ENCODE measurements at regions not wholly inside any gene's neighbourhood (a gene's known extent, or its start where the extent isn't known, plus 50 kb on each side); places are given as distances from the start of the nearest gene placed in this dataset.
A peak's percentile ranks its signal among the peaks of the same experiment; 100 is the strongest.
"Not testable (repeated sequence)": the region's sequence is repeated elsewhere in the genome, so short reads cannot be mapped to it uniquely, and the experiment has no call there.

DNA sequence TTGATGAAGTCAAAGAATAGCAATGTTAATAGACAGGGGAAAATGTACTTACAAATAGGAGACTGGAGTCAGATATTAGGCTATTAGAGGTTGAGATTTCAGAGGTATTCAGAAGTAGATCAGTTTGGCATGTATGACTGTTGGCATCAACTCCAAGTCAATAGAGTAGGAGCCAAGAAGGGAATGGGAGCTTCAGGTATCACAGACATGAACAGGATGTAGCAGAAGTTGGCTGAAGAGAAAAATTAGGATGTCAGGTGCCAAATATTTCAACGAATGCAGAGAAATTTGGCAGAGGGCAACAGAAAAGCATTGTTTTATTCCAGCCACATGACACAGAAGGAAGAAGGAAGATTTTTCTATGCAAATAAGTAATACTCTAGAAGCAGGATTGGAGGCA lies 69.7 kb downstream of the GLYATL1 start:
- DNase-seq = no peak

- no peak for DNase-seq
These were observed 70.4 kb downstream of the GLYATL1 start for GRCh38 chr11:59009661-59010060.

DNA sequence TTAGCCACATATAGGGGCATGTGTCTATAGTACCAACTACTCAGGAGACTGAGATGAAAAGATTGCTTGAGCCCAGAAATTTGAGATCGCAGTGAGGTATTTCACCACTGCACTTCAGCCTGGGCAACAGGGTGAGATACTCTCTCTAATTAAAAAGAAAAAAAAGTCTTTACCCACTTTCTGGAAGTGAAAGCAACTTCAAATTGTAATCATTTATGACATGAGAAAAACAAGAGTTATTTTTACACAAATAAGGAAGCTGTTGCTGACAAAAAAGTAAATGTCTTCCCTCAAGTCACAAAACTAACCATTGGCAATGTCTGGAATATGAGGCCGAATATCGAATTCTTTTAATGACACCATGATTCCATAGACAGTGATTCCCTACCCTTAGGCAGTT lies 71.4 kb downstream of the GLYATL1 start:
- no peak for DNase-seq

DNA sequence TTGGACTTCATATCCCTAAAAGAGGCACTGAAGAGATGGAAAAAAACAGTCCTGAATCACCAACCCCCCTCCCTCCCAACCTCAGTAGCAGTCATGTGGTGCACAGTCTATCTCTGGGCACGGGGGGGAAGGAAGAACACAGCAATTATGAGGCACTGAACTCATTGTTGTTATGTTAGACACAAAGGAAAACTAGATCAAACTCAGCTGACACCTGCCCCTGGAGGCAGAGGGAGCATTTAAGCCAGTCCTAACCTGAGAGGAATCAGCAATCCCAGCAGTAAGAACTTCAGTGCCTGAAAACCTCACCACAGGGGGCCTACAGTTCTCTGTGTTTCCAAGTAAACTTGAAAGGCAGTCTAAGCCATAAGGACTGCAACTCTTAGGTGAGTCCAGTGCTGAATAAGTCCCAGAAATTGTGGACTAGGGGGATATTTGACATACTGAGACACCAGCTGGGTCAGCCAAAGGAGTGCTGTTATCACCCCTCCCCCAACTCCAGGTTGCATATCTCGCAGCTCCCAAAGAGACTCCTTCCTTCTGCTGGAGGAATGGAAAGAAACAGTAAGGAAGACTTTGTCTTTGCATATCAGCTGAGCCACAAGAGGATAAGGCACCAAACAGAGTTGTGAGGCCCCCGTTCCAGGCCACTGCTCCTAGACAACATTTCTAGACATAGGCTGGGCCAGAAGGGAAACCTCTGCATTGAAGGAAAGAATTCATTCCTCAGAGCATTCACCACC lies 72.5 kb downstream of the GLYATL1 start:
- DNase-seq = no peak

GRCh38 chr11:59012398-59013265 lies 73.3 kb downstream of the GLYATL1 start:
- no peak for DNase-seq

GRCh38 chr11:59025097-59025496 lies 61.0 kb upstream of the GLYATL1B start:
- peak; percentile 48 for DNase-seq

GRCh38 chr11:59028105-59028504 lies 58.0 kb upstream of the GLYATL1B start:
- DNase-seq = no peak

DNA sequence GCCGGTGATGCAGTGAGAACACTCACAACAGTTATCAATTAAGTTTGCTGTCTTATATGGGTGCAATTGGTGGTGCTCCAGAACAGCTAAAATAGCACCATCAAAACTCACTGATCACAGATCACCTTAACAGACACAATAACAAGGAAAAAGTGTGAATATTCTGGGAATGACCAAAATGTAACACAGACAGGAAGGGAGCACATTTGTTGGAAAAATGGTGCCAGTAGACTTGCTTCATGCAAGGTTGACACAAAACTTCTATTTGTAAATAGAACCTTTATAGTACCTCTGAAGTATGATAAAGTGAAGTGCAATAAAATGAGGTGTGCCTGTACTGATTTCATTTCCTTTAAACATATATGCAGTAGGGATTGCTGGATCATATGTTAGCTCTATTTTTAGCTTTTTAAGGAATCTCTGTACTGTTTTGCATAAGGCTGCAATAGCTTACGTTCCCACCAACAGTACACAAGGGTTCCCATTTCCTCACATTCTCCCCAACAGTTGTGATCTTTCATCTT lies 56.7 kb upstream of the GLYATL1B start:
- no peak for DNase-seq

DNA sequence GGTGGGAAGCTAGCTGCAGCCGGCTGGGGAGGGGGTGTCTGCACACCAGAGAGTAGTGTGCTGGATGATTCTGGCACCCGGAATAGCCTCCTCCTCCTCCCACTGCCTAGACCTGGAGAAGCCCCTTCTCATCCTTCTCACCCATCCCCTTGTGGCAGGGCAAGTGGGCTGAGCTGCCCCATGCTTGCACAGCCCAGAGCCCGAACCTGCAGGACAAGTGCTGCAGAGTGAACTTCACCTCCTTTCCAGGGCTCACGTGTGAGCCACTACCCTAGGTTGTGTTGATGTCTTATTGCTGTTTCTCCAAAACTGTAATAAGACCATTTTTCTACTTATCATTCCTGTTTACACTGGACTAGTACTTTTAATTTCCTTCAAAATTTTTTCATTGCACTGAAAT lies 56.1 kb upstream of the GLYATL1B start:
- no peak for DNase-seq

DNA sequence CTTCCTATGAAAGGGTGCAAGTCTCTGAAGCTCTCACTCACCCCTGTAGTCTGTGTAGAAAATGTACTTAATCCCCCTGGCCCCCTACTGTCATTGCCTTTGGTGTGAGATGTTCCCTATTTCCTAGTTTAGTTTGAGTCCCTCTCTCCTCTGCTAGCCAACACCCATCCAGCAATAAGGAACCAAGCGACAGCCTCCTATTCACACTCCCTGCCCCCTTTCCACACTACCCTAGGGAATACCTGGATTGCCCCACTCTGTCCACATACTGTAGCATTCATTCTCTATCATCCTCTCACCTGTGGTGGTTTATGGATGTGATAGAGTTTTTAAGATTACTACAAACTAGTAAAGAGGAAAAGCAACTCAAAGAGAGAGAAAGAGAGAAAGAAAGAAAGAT lies 54.4 kb upstream of the GLYATL1B start:
- DNase-seq = not testable (repeated sequence)
